ENCODE measurements at regions not wholly inside any gene's neighbourhood (a gene's known extent, or its start where the extent isn't known, plus 50 kb on each side); places are given as distances from the start of the nearest gene placed in this dataset.

GRCh38 chr6:156242206-156242605 is 535.0 kb upstream of the ARID1B start:
- H3K4me3 ChIP-seq (replicated peaks; ENCODE audit: low read depth, low read length): no peak overlapping the region
- TF ChIP-seq, protein P1, sequence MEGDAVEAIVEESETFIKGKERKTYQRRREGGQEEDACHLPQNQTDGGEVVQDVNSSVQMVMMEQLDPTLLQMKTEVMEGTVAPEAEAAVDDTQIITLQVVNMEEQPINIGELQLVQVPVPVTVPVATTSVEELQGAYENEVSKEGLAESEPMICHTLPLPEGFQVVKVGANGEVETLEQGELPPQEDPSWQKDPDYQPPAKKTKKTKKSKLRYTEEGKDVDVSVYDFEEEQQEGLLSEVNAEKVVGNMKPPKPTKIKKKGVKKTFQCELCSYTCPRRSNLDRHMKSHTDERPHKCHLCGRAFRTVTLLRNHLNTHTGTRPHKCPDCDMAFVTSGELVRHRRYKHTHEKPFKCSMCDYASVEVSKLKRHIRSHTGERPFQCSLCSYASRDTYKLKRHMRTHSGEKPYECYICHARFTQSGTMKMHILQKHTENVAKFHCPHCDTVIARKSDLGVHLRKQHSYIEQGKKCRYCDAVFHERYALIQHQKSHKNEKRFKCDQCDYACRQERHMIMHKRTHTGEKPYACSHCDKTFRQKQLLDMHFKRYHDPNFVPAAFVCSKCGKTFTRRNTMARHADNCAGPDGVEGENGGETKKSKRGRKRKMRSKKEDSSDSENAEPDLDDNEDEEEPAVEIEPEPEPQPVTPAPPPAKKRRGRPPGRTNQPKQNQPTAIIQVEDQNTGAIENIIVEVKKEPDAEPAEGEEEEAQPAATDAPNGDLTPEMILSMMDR (IDR thresholded peaks at IDR 0.05; ENCODE audit: low read length, missing control alignments): no peak
- no peak for DNase-seq (ENCODE audit: low read depth)

GRCh38 chr6:156231026-156231765 is 546.0 kb upstream of the ARID1B start:
- DNase-seq (ENCODE audit: low read depth): no peak
- TF ChIP-seq, protein P1 (IDR thresholded peaks at IDR 0.05; ENCODE audit: low read length, missing control alignments): no peak
- no peak overlapping the region for H3K4me3 ChIP-seq (replicated peaks; ENCODE audit: low read depth, low read length)

DNA sequence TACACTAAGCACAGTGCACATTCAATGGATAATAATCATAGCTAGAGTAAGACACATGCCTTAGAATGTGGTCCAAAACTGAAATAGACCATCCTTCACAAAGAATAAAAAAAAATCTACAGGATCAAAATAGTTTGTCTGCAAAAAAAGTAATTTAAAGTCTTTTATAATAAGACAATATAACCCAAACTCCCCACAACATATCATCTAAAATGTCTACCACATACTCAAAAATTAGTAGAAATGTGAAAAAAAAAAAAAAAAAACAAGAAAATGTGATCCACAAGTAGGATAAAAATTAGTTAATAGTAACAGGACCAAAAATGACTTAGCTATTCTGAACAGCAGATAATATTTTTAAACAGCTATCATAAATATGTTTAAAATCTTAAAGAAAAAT is 557.2 kb upstream of the ARID1B start:
- H3K4me3 ChIP-seq (replicated peaks; ENCODE audit: low read depth, low read length): no peak overlapping the region
- TF ChIP-seq, protein P1 (IDR thresholded peaks at IDR 0.05; ENCODE audit: low read length, missing control alignments): no peak
- no peak for DNase-seq (ENCODE audit: low read depth)

- TF ChIP-seq, protein P1 (IDR thresholded peaks at IDR 0.05; ENCODE audit: low read length, missing control alignments): no peak
- no peak overlapping the region for H3K4me3 ChIP-seq (replicated peaks; ENCODE audit: low read depth, low read length)
- DNase-seq (ENCODE audit: low read depth): no peak
These were observed 571.5 kb upstream of the ARID1B start for GRCh38 chr6:156205678-156206077.

- no peak overlapping the region for H3K4me3 ChIP-seq (replicated peaks; ENCODE audit: low read depth, low read length)
- no peak for DNase-seq (ENCODE audit: low read depth)
- TF ChIP-seq, protein P1 (IDR thresholded peaks at IDR 0.05; ENCODE audit: low read length, missing control alignments): no peak
These were observed 578.0 kb upstream of the ARID1B start for GRCh38 chr6:156199182-156199581.

DNA sequence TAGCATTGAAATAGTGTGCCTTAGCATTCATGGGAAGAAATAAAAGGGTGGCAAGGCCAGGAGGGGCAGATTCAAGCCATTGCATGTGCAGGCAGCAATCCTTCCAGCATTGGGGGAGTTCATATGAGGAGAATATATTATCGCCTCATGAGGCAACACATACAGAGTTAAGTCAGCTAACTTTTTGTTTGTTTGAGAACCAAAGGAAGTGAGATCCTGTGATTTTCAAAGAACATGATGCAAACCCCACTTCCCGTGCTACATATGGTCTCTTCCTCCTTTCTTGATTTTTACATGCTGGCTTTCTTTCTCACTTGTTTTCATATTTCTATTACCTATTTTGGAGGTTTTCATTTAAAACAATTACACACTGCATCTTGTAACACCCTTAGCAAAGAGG is 579.7 kb upstream of the ARID1B start:
- no peak for DNase-seq (ENCODE audit: low read depth)
- no peak overlapping the region for H3K4me3 ChIP-seq (replicated peaks; ENCODE audit: low read depth, low read length)
- TF ChIP-seq, protein P1 (IDR thresholded peaks at IDR 0.05; ENCODE audit: low read length, missing control alignments): no peak

DNA sequence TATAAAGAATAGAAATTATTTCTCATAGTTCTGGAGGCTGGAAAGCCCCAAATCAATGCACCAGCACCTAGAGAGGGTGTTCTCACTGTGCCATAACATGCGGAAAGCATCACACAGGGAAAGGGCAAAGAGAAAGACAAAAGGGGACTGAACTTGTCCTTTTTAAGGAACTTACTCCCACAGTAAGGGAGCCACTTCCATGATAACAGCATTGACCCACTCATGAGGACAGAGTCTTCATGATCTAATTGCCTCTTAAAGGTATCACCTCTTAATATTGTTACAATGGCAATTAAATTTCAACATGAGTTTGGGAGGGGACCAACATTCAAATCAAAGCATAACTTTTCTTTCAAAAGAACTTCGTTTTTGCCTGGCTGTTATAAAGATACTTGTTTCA is 582.2 kb upstream of the ARID1B start:
- no peak for DNase-seq (ENCODE audit: low read depth)
- H3K4me3 ChIP-seq (replicated peaks; ENCODE audit: low read depth, low read length): no peak overlapping the region
- TF ChIP-seq, protein P1 (IDR thresholded peaks at IDR 0.05; ENCODE audit: low read length, missing control alignments): no peak
